NCI-H2029 treated with DMSO at 0.1 percent for 48 hours (cell line): ENCODE measurements at regions not wholly inside any gene's neighbourhood (a gene's known extent, or its start where the extent isn't known, plus 50 kb on each side); places are given as distances from the start of the nearest gene placed in this dataset.

Source experiments
- DNase-seq: peaks from one replicate; lab custom pipeline; 2025; lab: John Stamatoyannopoulos, UW

DNA sequence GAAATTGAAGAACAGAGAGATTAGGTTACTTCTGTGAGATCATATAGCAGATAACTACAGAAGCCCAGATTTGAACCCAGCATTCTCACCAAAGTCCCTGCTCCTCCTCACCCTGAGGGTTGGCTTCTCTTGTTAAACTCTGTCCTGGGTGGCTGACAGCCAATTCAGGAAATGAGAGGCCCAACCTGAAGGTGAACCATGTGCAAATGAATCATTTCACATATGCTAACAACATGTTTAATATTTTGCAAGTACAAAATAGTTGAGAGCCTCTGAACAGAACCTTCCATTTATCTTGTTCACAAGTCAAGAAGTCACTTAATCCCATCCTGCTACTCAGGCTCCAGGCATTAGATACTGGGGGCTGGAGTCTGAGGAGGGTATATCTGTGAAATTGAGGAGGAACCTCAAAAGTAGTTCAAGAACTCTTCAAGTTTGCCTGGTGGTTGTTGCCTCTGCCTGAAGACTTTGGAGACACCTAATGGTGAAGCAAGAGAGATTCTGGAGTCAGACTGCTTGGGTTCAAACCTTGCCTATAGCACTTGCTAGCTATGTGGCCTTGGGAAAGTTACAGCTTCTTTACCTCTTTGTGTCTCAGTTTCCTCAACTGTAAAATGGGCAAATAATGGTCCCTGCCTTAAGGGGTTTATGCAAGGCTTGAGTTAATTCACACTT lies 564.0 kb downstream of the PSAT1 start:
- DNase-seq: no peak

DNA sequence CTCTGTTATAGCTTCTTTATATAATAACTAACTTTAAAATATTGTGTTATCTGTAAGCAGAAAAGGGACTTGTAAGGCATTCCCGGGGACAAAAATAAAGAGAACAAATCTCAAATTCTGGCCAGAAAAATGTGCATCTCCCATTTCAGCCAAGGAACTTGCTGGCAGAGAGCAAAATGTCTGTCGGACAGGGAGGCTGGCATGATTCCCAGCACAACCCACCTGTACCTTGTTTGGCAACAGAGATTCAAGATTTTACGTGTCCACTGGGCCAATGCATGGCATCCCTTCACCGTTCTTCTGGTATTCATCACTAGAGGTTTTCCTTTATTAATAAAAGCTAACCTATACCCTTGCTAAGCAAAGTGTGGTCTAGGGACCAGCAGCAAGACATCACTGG lies 566.6 kb downstream of the PSAT1 start:
- DNase-seq: no peak

DNA sequence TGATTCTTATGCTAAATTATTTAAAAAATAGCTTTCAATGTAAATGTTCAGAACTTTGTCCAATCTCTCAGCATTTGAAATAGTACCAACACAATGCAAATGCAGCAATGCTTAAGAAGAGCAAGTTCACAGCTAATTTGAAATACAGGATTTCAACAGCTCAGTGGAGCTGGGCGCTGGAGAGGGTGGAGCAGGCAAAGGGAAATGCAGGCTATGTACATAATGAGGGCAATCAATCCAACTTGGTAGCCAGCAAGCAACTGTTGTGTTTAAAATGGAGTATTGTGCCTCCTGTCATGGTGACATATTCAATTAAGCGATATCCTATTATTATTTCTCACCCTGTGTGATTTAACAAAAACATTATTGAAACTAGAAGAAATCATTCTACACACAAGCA lies 568.8 kb downstream of the PSAT1 start:
- no peak for DNase-seq

DNA sequence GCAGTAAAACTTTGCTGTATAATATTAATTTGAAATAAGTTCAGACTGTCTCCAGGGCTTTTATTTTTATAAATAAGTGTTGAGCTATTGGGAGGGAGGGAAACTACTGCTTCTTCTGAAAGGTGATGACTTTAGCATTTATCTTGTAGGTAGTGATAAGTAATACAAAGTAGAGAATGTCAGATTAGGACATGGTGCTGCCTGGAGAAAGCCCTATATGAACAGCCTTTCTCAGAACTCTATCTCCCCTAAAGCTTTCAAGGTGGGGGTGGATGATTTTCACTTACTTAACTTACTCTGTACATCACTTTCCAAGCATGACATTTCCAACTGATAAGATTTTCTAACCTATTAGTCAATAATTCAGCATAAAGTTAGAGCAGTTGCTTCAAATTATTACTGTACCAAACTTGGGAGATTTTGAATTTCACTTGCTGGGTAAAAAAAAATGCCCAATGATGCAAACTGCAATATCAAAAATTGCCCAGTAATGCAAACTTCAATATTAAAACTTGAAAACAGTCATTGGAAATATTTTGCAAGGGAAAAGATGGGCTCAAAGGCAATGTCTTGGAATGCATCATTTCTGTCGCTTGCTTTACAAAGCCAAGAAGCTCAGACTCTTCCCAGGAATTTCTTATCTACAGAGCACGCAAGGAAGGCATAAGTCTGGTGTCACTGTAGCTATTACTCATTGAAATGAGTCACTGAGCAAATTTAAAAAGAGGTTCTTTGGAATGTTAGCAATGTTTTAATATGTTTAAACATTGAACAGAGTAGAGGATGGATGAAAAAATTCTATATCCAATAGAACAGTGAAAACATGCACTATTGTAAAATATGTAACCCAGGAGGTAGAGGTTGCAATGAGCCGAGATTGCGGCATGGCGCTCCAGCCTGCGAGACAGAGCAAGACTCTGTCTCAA lies 569.5 kb downstream of the PSAT1 start:
- DNase-seq: no peak

DNA sequence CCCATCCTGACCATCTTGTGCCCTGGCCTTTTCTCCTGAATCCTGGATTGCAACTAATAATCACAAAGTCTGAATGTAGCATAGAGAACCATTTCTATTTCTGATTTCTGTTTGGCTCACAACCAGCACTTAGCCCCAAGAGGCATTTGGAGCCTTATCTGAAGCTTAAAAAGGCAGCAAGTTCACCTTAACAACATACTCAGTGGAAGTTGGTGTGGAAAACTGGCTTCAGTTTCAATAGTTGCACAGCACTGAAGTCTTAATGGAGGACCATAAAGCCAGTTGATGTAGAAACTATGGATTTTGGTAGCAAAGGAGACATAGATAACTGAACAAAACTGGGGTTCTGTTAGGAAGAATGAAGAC lies 574.1 kb downstream of the PSAT1 start:
- no peak for DNase-seq

DNA sequence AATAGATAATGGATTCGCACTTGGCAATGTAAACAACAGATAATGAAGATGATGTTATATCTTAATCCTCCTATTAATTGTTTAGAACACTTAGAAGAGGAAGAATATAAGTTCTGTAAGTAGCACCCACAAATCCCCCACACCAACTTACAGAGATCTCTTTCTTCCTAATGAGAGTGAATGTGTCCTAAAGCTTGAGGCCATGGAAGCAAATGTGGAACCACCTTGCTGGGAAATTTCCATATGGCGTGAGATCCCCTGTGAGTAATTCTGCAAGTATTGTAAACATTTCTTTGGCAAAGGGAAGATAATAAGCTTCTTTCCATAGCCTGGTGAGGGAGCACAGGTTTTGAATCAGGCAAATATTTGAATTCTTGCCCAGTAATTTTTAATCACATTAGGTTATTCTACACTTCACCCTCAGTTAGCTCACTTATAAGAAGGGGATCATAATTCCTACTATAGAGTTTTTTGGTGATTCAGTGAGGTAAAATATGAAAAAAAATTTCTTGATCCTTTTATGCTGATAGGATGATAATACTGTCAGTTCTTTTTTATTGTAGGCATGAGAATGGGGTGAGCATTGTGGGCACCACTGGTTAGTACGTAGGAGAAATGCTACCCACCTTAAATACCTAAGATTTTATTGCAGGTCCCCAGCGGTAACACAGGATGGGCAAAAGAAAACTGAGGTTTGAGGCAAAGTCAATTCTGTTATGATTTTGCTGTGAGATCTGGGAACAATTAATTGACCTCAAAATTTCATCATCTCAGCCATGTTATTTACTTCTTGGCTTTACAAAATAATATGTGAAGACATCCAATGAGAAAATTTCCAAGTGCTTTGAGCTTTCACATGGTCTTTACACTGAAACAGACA lies 574.8 kb downstream of the PSAT1 start:
- no peak for DNase-seq

DNA sequence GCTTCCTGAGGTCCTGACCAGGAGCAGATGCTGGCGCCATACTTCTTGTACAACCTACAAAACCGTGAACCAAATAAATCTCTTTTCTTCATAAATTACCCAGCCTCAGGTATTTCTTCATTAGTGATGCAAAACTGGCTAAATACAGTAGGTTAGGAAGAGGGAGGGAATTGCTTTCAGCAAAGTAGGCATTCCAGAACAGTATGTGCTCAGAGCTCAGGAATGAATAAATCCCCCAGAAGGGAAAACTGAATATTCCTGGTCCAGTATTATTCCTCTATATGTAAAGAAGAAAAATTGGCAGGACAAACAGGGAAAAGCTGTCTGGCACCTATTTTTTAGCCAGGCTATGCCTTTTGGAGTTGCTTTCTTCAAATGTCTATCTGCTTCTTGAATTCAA lies 577.1 kb downstream of the PSAT1 start:
- no peak for DNase-seq

DNA sequence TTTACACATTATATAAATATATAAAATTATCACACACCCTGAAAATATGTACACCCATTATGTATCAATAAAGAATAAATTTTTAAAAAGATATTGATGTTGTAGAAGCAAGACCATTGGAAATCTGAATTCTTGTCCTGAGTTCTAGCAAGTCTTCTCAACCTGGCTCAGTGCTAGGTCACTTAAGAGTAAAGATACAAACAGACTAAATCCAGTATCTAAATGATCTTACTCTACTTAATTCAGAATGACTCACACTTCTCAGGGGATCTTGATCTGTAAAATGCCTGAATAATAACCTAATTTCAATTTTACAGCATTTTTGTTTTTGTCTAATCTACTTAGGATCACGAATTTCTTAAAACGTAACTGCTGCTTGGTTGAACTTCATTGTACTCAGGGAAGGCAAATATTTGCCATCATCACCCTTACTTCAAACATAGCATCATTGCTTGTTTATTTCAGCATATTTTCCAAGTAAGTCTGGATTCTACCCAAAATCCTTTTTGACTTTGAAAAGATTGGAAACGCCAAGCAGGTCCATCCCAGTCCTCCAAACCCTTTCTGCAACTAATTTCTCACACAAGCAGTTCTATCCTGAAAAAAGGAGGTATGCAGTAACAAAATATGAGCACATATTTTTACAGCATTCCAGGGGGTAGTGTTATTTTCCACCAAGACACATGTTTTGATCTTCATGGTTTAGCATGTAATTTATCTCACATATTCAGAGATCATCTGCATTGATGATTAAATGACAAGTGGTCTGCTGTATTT lies 582.6 kb downstream of the PSAT1 start:
- DNase-seq: no peak

DNA sequence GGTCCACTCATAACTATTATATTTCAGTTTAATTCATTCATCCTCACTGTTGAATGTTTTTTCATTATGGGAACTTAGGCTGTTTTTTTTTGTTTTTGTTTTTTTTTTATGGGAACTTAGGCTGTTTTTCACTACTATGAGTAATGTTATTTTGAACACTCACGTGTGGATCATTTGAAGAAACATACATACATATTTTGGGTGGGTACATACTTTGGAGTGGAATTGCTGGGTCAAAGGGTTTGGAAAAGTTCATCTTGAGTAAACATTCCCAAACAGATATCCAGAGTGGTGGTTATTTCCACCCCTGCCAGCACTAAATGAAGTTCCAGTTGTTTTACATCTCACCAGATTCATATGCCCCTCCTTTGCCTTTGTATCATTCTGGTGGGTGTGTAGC lies 584.4 kb downstream of the PSAT1 start:
- DNase-seq: no peak

DNA sequence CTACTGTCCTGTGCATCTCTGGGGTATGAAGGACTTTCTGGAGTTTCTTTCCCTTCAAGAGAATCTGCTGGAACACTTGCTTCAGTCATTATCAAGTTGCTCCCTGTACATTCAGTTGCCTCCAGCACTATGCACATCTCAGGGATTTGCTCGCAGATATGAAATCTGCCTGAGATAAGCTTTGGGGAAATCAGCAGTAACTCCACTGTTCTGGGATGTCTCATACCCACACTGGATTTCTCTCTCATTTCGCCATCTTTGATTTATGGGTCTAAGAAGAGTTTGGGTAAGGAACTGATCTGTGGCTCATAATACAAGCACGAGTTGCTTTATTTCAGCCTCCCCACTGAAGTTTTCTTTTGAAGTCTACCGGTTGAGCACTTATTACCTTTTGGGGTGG lies 585.6 kb downstream of the PSAT1 start:
- no peak for DNase-seq

DNA sequence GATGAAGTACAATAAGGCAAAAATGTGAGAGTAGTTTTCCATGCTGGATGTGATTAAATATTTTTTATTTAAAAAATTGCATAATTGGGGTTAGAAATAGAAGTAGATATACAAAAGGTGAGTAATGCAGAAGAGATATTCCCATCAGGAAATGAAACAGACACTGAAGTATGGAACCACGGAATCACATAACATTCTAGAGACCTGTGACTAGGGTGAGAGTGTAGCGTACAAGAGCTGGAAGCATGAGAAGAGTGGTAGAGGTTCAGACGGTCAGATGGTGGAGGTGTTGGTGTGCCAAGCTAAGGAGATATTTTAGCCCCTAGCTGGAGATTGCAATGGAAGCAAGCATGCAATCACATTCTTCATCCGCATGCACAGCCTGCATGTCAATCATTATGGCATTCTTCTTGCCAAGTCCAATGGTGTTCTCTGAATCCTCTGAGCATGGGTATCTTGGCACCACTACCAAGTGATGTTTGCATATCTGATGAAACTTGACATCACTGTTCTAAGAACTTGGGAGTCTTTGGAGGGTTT lies 587.8 kb downstream of the PSAT1 start:
- no peak for DNase-seq

DNA sequence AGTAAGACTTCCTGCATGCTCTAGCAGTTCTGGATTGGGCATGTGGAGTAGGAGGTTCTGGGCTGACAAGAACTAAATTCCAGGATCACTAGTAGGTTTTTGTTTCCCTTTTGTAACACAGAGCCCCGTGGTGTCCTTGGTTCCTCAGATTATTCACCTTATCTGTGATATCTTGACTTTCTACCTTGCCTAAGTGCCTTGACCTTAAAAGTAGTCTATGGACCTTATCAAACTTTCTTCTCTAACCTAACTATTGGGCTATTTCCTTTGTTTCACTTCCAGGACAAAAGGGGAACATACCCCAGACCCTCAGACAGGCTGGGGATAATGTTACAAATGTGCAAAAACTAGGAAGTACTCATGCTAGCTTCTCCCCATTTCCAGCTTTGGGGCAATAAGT lies 595.3 kb downstream of the PSAT1 start:
- DNase-seq: no peak

DNA sequence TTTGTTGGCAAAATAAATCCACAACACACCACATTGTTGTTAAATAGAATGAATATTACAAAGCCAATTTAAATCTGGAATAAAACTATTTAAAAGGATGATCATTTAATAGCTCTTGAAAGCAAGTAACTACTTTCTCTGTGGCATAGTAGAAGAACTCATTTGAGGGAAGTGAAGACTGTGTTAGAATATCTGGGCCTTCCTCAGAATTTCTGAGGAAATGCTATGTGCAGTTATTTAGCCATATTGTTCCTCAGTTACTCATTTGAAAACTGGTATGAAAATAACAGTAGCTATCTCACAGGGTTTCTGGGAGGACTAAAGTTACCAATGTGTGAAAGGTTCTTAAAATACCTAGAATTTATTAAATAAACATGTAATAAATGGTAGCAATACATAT lies 595.8 kb downstream of the PSAT1 start:
- DNase-seq: no peak

DNA sequence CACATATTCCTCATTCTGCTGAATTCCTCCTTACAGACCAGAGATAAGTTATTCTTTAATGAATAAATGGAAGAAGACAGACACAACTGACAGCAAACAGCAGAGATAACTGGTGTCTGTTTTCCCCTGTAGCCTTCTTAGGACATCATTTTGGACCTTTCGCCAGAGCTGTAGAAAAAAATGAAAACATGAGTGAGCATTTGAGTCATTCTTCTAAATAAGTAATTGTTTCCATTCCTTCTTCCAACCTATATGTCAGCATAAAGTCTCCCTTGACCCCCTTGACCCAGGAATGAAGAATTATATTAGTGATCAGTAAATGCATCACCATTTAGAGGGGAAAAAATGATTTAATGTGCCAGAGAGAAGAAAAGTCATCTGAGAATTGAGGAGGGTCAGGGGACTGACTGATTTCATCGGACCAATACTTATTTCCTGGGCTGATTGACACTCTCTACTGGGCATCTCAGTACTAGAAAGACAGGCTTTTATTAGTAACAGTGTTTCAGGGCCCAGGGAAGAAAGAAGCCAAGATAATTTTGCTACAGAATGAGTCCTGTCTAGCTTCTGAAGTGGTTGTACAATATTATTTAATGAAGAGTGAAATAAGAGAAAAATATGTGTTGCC lies 597.0 kb downstream of the PSAT1 start:
- no peak for DNase-seq

DNA sequence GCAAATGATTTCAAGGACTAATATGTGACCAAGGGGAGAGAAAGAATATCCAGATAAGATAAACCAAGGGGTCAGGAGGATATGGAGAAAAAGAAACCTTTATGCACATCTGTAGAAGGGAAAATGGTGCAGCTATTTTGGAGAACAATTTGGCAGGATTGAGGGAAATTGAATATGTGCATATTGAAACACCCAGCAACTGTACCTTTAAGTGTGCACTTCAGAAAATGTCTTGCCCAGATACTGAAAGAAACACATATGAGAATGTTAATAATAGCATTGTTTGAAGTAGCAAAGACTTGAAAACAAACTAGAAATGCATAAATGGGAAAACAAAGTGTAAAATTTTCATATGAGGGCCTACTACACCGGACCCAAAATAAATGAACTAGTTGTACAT lies 599.6 kb downstream of the PSAT1 start:
- DNase-seq: no peak

DNA sequence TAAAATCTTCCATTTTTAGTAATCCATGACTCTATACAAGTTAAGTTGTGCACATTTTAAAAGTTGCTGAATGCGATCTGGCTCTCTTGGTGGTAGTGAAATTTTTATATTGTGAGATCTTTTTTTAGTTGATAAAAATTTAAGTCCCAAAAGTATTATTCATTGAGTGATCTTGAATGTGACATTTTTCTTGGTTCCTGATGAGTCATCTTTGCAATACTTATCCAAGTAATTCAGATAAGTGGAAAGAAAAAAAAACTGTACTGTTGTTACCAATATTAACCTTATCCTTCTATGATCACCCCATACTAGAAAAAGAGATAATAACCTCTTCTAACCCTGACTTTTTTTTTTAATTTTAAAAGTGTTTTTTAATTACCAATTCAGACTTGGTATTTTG lies 601.3 kb downstream of the PSAT1 start:
- no peak for DNase-seq

DNA sequence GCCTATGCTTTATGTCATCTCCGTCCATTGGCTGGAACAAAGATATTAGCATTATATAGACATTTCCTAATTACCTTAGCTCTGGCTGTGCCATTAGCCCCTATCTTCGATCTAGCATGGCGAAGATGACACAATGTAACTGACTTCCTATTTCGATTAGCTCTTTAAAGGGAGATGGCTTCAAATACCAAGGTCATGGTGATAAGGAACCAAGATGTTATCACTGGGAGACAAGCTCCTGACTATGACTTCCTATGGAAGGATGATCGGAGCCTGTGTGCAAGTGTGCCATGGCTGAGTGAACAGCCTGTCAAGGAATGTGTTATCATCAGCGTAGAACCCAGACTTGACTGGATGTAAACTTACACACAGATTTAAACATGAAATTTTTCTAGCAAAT lies 602.1 kb downstream of the PSAT1 start:
- no peak for DNase-seq

DNA sequence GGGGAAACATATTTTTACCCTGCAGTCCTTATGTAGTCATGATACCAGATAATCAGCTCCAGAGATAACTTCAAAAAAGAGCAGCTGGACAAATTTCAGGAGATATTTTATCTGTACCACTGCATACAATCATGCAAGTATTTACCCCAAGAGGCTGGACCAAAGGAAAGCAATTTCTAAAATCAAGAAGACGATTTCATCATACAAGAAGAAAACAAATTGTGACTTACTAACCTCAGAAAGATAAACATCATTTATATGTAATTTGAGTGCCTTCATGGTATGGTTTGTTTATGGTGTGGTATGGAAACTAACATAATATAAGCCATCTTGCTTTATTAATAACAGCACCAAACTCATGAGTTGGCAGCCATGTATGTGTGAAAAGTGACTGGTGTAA lies 603.6 kb downstream of the PSAT1 start:
- DNase-seq: no peak

DNA sequence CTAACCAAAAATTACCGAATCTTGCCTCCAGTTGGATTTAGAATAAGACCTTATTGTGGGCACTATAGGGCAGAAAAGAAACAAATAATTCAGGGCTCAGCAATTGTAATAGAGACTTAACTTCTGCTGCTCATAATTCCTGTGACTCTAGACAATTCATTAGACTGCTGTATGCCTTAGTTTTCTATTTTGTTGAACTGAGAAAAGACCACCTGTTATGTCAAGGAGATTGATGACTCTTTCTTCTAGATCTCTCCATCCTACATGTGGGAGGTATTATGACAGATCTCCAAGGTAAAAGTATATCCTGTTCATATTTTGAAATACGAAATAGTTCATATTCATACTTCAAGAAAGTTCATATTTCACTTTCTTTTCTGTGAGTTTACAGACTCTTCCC lies 605.1 kb downstream of the PSAT1 start:
- DNase-seq: no peak

DNA sequence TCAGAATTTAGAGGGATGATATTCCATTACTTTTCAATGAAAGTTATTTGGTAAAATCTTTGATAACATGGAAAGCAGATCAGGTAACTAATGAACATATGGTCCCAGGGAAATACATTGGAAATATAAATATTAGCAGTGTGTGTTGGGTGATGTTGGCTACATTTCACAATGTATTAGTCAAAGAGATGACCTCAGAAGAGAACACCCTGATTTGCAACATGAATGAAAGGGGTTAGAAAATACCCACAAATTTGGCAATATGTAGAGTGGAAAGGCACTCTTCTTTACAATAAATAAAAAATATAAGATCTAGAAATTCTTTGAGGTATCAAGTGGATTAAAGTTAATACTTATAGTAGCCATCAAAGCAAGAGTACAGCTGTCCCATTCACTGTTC lies 606.7 kb downstream of the PSAT1 start:
- no peak for DNase-seq

DNA sequence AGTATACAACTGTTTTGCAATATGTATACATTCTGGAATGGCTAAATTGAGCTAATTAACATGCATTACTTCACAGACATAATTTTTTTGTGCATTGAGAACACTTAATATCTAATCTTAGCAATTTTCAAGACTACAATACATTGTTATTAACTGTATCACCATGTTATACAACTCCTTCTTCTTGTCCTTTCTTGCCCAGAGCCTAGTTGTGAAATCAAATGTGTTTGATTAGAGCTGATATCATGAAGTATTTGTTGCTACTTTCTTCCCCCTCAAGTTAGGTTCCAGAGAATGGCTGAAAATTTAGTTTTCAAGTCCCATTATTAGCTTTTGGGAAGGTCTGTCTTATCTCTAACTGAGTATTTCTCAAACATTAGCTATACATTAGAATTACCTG lies 607.8 kb downstream of the PSAT1 start:
- no peak for DNase-seq
